ENCODE measurements at regions not wholly inside any gene's neighbourhood (a gene's known extent, or its start where the extent isn't known, plus 50 kb on each side); places are given as distances from the start of the nearest gene placed in this dataset.

DNA sequence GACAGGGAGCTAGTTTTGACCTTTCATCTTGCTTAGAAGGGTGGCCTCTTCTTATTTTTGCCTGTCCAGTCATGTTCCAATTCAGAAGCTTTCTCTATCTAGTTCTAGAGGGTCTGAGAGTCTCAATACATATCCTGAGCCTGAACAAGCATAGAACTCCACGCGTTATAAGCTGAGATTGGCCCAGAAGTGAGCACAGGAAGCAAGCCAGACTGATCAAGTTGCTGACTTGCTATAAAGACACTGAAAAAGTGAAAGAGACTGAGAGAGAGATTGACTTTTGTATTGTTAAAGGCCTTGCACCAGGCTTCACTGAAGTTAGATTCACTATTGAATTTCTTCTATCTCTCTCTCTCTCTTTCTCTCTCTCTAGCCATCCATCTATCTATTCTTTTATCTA lies 142.7 kb upstream of the DOCK10 start:
- ATAC-seq, result no peak
- intact Hi-C loops (cut with micrococcal nuclease; ENCODE audit: unreplicated experiment), result no loop called here
- H3K79me2 ChIP-seq (ENCODE audit: control insufficient read depth, insufficient read depth, low read length), result no peaks in the 10 kb centered on the region
- in situ Hi-C loops (cut with MboI), result no loop called here
- TF ChIP-seq ZNF217 (IDR thresholded peaks at IDR 0.05) (no peak), SUPT20H (IDR thresholded peaks at IDR 0.05; ENCODE audit: borderline replicate concordance, control insufficient read depth, low read depth, low read length) (no peak), BACH1 (IDR thresholded peaks at IDR 0.05; ENCODE audit: borderline replicate concordance) (no peak), RFX5 (IDR thresholded peaks at IDR 0.05; ENCODE audit: low read depth, low read length) (no peak), MEF2B (IDR thresholded peaks at IDR 0.05; ENCODE audit: partially characterized antibody, poor library complexity, severe bottlenecking) (no peak), FOXK2 (IDR thresholded peaks at IDR 0.05) (no peak), NR2C2 (IDR thresholded peaks at IDR 0.05; ENCODE audit: borderline replicate concordance, control insufficient read depth, insufficient read length, low read depth) (no peak), CHD1 (IDR thresholded peaks at IDR 0.05; ENCODE audit: low read depth, low read length) (no peak), JUNB (IDR thresholded peaks at IDR 0.05) (no peak), BHLHE40 (IDR thresholded peaks at IDR 0.05; ENCODE audit: borderline replicate concordance in 1 of 2, low read depth in 2 of 2, low read length in 1 of 2) (no peak), FOS (IDR thresholded peaks at IDR 0.05; ENCODE audit: borderline replicate concordance, extremely low read depth, insufficient read length) (no peak), CBX3 (IDR thresholded peaks at IDR 0.05; ENCODE audit: borderline replicate concordance, low read depth) (no peak), SMAD5 (IDR thresholded peaks at IDR 0.05; ENCODE audit: low read depth) (no peak), ASH2L (IDR thresholded peaks at IDR 0.05; ENCODE audit: borderline replicate concordance, low read depth) (no peak), TBL1XR1 (IDR thresholded peaks at IDR 0.05; ENCODE audit: low read depth, low read length) (no peak), NFXL1 (IDR thresholded peaks at IDR 0.05; ENCODE audit: borderline replicate concordance) (no peak), POLR2AphosphoS5 (IDR thresholded peaks at IDR 0.05; ENCODE audit: low read length) (no peak)
- TF ChIP-seq, protein P1, sequence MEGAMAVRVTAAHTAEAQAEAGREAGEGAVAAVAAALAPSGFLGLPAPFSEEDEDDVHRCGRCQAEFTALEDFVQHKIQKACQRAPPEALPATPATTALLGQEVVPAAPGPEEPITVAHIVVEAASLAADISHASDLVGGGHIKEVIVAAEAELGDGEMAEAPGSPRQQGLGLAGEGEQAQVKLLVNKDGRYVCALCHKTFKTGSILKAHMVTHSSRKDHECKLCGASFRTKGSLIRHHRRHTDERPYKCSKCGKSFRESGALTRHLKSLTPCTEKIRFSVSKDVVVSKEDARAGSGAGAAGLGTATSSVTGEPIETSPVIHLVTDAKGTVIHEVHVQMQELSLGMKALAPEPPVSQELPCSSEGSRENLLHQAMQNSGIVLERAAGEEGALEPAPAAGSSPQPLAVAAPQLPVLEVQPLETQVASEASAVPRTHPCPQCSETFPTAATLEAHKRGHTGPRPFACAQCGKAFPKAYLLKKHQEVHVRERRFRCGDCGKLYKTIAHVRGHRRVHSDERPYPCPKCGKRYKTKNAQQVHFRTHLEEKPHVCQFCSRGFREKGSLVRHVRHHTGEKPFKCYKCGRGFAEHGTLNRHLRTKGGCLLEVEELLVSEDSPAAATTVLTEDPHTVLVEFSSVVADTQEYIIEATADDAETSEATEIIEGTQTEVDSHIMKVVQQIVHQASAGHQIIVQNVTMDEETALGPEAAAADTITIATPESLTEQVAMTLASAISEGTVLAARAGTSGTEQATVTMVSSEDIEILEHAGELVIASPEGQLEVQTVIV (IDR thresholded peaks at IDR 0.05; ENCODE audit: borderline replicate concordance, partially characterized antibody), result no peak
- no peaks in the 10 kb centered on the region for H3K9me3 ChIP-seq (replicated peaks; ENCODE audit: control insufficient read depth, insufficient read depth, low read length)
- H3K27me3 ChIP-seq (replicated peaks in 1 of 2; ENCODE audit: control insufficient read depth in 2 of 2, insufficient read depth in 2 of 2, low read length in 1 of 2), result no peaks in the 10 kb centered on the region
- ChIA-PET SMC1A (ENCODE audit: uncharacterized antibody, unreplicated experiment) (no interaction called here), CTCF (no interaction called here), POLR2A (no interaction called here), RAD21 (ENCODE audit: unreplicated experiment) (no interaction called here)
- no peak for FAIRE-seq
- no peak for DNase-seq (ENCODE audit: low read depth, low spot score)
- no peak overlapping the region for H3K4me3 ChIP-seq
- WGBS (ENCODE audit: insufficient coverage, insufficient replicate concordance, low lambda C conversion rate, missing lambda C conversion rate), result 46% methylated on average over 2 of the region's 2 CpGs
- no peaks in the 10 kb centered on the region for H3K36me3 ChIP-seq (ENCODE audit: control insufficient read depth in 2 of 2, insufficient read depth in 2 of 2, low read length in 1 of 2)
- H3K4me2 ChIP-seq (ENCODE audit: control insufficient read depth, insufficient read depth), result no peak overlapping the region
- no peaks in the 10 kb centered on the region for H4K20me1 ChIP-seq (ENCODE audit: control insufficient read depth, insufficient read depth)
- no TSS peak for BruUV-seq (replicated peaks)
- no peaks in the 10 kb centered on the region for H3K4me1 ChIP-seq (ENCODE audit: control insufficient read depth, insufficient read depth, low read length)
- H2AFZ ChIP-seq (ENCODE audit: control insufficient read depth, low read depth, low read length), result no peak overlapping the region
- H3K9ac ChIP-seq (ENCODE audit: control insufficient read depth, insufficient read depth, low read length), result no peak overlapping the region
- H3K27ac ChIP-seq (ENCODE audit: control insufficient read depth, insufficient read depth), result no peak overlapping the region
